Brain microvascular endothelial cell (primary cell): ENCODE measurements at regions not wholly inside any gene's neighbourhood (a gene's known extent, or its start where the extent isn't known, plus 50 kb on each side); places are given as distances from the start of the nearest gene placed in this dataset.

Experiments
- DNase-seq: peaks from one replicate; pipeline ENCODE4 v3.0.0-alpha.2; 2020
- H3K27ac ChIP-seq: fragments of 250-450 bp; sonication (Bioruptor Pico); 2 replicates; pipeline ENCODE4 v1.5.1; 2020; ENCODE audit warnings: mild to moderate bottlenecking, moderate library complexity
- H3K27me3 ChIP-seq: fragments of 250-450 bp; sonication (Bioruptor Pico); replicated peaks from 2 replicates; pipeline ENCODE4 v1.5.1; 2020; ENCODE audit warnings: mild to moderate bottlenecking
- H3K36me3 ChIP-seq: fragments of 250-450 bp; sonication (Bioruptor Pico); replicated peaks from 2 replicates; pipeline ENCODE4 v1.5.1; 2020; ENCODE audit warnings: mild to moderate bottlenecking
- H3K4me3 ChIP-seq: 2 replicates; pipeline ENCODE4 v1.5.1; 2011; ENCODE audit warnings: low read depth, mild to moderate bottlenecking, control low read depth, low read length, moderate library complexity
- CTCF ChIP-seq: IDR thresholded peaks from 2 replicates; pipeline ENCODE4 v1.5.1; 2011; ENCODE audit warnings: low read depth, mild to moderate bottlenecking, moderate library complexity, low read length, control low read depth, inconsistent platforms; ENCODE audit errors: missing control alignments
- in situ Hi-C: cut with HindIII; loops from 2 replicates; pipeline ENCODE4 v1.10.0; 2017; ENCODE audit warnings: low sequenced_read_pairs, low pct_ligation_motif_present

GRCh38 chr16:51542981-51543815 lies 392.1 kb upstream of the SALL1 start:
- H3K4me3 ChIP-seq = no peak overlapping the region
- no peak for DNase-seq
- no peak overlapping the region for H3K27ac ChIP-seq
- TF ChIP-seq CTCF = no peak
- in situ Hi-C loops = no loop called here
- no peaks in the 10 kb centered on the region for H3K27me3 ChIP-seq
- no peaks in the 10 kb centered on the region for H3K36me3 ChIP-seq

- no peaks in the 10 kb centered on the region for H3K36me3 ChIP-seq
- no peak overlapping the region for H3K4me3 ChIP-seq
- in situ Hi-C loops = no loop called here
- TF ChIP-seq CTCF = no peak
- H3K27me3 ChIP-seq = no peaks in the 10 kb centered on the region
- H3K27ac ChIP-seq = no peak overlapping the region
- DNase-seq = no peak
These were observed 389.2 kb upstream of the SALL1 start for GRCh38 chr16:51540259-51540658.

GRCh38 chr16:51538707-51539498 lies 387.8 kb upstream of the SALL1 start:
- peak; percentile 80 for DNase-seq
- H3K27ac ChIP-seq = no peak overlapping the region
- in situ Hi-C loops = no loop called here

GRCh38 chr16:51535591-51535990 lies 384.5 kb upstream of the SALL1 start:
- no peak overlapping the region for H3K27ac ChIP-seq
- DNase-seq = no peak
- in situ Hi-C loops = no loop called here

More at GRCh38 chr16:51538707-51539498, 387.8 kb upstream of the SALL1 start:
- no peak for TF ChIP-seq CTCF
- Histone ChIP-seq H3K27me3 (no peaks in the 10 kb centered on the region), H3K36me3 (no peaks in the 10 kb centered on the region), H3K4me3 (no peak overlapping the region)

GRCh38 chr16:51532551-51532950 lies 381.5 kb upstream of the SALL1 start:
- in situ Hi-C loops = no loop called here
- Histone ChIP-seq H3K4me3 (no peak overlapping the region), H3K27ac (no peak overlapping the region), H3K36me3 (no peaks in the 10 kb centered on the region), H3K27me3 (no peaks in the 10 kb centered on the region)
- no peak for TF ChIP-seq CTCF
- no peak for DNase-seq

More at GRCh38 chr16:51535591-51535990, 384.5 kb upstream of the SALL1 start:
- Histone ChIP-seq H3K4me3 (no peak overlapping the region), H3K27me3 (no peaks in the 10 kb centered on the region), H3K36me3 (no peaks in the 10 kb centered on the region)
- TF ChIP-seq CTCF = no peak
